ENCODE measurements at regions not wholly inside any gene's neighbourhood (a gene's known extent, or its start where the extent isn't known, plus 50 kb on each side); places are given as distances from the start of the nearest gene placed in this dataset.

DNA sequence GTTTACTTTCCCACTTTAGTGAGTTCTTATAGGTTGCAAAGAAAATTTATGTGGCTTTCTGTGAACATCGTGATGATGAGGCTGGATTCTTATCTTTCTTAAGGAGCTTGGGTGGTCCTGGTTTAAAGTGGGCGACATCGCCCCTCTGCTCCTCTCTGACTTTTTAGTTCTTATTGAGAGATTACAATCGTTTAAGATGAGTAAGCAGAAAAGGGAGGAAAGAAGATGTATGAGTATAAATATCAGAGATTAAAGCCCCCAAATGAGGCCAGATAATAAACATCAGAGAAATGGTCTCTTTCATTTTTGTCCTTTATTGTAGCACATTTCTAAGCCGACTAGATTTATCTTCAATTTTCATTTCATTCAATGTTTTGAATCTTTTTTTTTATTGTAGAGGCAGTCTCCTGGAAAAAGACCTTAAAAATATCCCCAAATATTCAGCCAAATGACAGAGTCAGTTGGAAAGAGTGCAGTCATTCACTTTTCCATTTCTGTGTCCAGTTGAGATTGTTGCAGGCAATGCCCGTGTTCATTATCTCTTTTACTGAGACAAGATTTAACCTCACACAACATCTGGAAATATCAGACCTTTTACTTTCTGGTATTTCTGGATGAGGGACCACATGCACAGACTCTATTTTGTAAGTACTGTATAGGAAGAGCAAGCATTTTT, 62.0 kb upstream of the PDE7B start:
- ATAC-seq: no peak
- no peak overlapping the region for H3K27ac Mint-ChIP-seq
- DNase-seq (ENCODE audit: low spot score in 2 of 2): no peak
- H3K36me3 Mint-ChIP-seq: no peaks in the 10 kb centered on the region
- H3K9me3 Mint-ChIP-seq: no peaks in the 10 kb centered on the region

DNA sequence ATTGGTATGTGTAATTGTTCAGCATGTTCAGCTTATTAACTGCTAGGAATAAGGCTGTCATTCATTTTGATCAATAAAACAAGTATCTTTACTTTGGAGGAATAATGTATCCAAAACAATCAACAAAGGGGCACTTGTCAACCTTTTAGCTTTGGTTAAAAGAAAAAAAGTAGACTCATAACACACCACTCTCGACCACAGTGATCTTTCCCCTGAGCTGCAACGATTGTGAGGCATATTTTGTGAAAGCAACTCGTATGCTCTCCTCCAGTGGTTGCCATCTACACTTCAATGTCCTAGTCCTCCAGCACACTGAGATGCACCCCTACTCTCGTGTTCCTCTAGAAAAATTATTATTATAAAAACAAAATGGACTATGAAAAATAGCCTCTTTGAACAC, 60.1 kb upstream of the PDE7B start:
- ATAC-seq (no peak), DNase-seq (ENCODE audit: low spot score in 2 of 2) (no peak)
- Mint-ChIP-seq H3K27ac (no peak overlapping the region), H3K36me3 (no peaks in the 10 kb centered on the region), H3K9me3 (no peaks in the 10 kb centered on the region)

DNA sequence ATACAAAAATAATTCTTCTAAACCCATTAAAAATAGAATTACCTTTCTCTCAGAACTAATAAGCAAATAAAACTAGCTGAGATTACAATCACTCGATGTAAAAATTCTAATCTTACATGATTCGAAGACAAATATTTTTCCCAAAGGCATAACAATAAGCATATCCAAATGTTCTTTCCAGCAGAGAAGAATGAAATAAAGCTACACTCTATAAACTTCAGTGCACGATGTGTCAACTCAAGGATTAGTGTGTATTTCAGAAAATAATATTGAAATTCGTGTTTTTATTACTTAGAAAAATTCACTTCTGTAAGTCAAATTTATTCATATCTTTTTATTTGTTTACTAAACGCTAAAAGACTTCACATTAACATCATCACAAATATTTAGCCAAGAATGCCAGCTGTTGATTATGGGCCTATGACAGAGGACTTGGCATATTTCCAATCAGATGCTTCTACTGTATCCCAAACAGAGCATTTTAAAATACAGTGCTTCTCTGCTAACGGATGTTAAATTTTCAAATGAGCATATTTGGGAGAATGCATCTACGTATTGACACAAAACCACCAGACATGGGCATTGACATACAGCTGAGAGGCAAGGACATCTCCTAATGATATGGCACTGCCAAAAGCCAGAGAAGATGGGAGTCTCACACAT, 54.7 kb upstream of the PDE7B start:
- H3K9me3 Mint-ChIP-seq: no peaks in the 10 kb centered on the region
- ATAC-seq (no peak), DNase-seq (ENCODE audit: low spot score in 2 of 2) (no peak)
- no peak overlapping the region for H3K27ac Mint-ChIP-seq
- no peaks in the 10 kb centered on the region for H3K36me3 Mint-ChIP-seq

DNA sequence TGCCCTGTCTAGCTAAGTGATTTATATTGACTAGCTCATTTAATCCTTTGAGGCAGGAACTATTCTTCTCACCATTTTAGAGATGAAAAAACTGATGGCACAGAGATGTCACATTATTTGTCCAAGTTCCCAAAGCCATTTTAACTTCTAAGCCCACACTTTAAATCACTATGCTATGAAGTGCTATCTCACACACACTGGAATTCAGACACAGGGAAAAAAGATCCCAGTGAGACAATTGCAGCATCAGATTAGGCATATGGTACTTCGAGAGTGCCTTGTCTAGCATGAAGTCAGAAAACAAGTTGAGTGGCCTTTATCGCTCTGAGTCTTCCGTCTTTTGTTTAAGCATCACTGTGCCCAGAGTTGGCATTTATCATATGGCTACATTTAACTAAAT, 54.1 kb upstream of the PDE7B start:
- ATAC-seq: no peak
- Mint-ChIP-seq H3K9me3 (no peaks in the 10 kb centered on the region), H3K27ac (no peak overlapping the region), H3K36me3 (no peaks in the 10 kb centered on the region)
- no peak for DNase-seq (ENCODE audit: low spot score in 2 of 2)

DNA sequence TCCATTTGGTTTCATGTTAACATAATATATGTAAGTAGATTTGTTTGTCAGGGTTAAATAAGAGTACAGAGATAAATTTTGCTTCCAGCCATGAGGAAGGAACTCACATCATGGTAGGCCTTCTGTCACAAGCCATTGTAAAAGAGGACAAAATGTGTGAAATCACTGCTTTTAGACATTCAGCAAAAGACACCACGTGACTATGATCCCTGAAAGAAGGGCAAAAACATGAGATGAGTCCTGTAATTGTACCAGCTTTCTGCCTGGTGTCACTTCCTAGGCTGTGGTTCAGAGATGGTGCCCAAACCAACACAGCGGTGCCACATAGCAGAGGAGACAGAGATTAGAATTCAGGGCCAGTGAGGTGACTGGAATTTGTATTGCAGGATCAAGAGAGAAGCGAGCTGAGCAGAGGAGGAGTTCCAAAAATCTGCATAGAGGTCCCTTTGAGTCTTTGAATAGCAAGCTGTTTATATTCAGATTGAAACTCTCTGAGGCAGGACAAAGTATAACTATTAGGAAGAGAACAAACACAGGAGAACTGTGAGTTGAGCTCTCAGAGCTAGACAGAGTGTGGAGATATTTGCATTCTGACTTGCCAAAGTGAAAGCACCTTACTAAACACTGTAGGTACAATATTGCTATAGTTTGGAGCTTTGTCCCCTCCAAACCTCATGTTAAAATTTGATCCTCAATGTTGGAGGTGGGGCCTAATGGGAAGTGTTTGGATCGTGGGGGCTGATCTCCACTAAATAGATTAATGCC, 52.6 kb upstream of the PDE7B start:
- peak; percentile 18 to 40 for ATAC-seq
- Mint-ChIP-seq H3K36me3 (no peaks in the 10 kb centered on the region), H3K9me3 (no peaks in the 10 kb centered on the region), H3K27ac (no peak overlapping the region)
- DNase-seq (ENCODE audit: low spot score in 2 of 2): no peak
